NCI-H524 (cell line): ENCODE measurements at regions not wholly inside any gene's neighbourhood (a gene's known extent, or its start where the extent isn't known, plus 50 kb on each side); places are given as distances from the start of the nearest gene placed in this dataset.
"Not testable (repeated sequence)": the region's sequence is repeated elsewhere in the genome, so short reads cannot be mapped to it uniquely, and the experiment has no call there.

Experiments used
- DNase-seq, 2 experiments: peaks; one replicate each; lab custom pipeline; 2025; lab: John Stamatoyannopoulos, UW

DNA sequence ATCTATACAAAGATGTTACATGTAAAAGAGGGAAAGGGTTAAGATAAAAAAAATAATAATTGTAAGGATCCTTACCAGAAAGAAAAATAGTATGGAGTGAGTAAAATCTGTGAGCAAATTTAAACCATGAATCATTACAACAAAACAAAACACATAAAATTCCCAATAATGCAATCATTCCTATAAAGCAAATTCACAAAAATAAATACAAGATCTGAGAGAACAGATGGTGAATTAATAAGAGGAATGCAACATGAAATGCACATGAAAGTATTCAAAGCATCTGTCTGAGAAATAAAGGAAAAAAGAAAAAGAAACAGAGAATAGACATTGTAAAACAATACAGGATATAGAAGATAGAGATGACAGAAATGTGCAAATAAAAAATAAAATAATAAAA is 681.5 kb upstream of the KLHL1 start:
- no peak for DNase-seq

GRCh38 chr13:70788074-70788473 is 679.8 kb upstream of the KLHL1 start:
- DNase-seq: no peak

DNA sequence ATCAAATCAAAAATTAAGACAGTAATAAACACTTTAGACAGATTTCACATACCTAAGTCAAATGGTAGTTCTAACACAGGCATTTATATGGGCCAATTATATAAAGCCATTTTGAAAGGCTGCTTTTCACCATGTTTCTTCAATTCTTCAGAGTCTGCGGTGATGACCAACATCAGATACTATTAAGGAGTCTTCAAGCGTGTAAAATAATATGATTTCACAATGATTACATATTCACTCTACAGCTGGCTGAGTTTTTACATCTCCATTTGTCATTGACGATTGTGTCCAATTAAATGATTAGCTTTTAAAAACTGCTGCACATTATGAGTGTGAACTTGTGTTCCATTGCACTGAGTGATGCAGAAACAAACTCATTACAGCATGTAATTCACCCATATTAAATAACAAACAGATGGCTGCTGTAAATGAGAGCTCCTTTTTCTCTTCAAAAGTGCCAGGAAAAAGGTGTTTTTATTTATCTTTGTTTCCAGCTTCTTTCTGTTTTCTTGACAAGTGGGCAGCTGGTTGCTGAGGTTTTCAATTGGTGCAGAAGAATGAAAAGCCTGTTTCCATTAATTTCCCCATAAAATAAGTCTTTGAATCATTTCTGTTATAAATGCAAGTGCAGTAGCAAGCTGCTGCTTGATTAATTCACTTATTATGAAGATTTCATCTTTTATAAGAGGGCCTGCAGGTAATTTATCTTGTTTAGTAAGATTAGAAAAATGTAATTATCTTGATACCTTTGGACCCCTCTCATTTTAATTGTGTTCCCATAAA is 676.1 kb upstream of the KLHL1 start:
- peak; percentile 32 to 84 for DNase-seq

DNA sequence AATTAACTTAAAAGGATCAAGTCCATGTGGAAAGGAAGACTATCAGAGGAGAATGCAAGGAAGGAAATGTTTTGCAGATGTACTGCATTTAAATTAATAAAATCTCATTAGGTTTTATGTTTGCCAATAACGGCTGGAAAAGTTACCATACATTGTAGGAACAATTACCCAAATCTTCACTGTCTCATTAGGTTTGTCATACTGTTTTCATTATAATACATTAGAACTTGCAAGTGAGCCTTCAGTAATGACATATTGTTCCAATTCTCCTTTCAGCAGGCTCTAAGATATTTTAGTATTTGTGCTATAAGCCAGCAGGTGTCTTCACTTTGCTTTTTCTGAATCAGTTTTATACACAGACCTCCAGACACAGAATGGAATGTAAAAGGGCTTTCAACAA is 661.6 kb upstream of the KLHL1 start:
- no peak for DNase-seq

DNA sequence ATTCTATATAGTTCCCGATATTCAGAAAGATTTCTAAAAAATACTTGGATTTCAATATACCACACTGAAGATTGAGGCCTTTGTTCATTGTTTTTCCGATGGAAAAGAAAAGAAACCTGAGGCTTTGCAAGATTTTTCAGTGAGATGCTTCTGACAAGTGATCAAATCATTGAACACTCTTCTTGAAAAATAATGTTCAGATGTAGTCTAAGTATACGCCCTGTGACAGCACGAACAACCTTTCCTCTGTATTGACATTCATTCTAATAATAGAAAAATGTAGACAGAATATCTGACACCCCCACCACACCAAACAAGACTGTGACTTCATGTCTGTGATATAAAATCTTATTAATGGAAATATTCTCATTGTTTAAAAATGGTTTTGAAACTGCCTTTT is 650.7 kb upstream of the KLHL1 start:
- DNase-seq: no peak

DNA sequence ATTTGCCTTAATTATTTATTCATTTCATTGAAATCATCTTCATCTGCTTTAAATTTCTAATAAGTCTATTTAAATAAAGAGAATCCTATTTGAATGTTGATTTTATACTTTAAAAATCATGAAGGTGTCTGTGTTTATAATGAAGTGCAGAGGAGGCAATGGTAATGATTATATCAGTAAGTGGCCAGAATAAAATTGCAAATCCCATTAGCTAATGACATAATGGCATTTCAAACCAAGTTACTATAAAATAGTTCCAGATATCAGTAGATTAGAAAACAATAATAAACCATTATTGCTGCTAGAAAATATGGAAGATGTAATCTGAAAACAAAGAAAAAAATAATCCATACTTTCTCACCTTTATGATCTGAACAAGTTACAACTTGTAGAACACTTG is 647.8 kb upstream of the KLHL1 start:
- no peak for DNase-seq

GRCh38 chr13:70755456-70755855 is 647.2 kb upstream of the KLHL1 start:
- peak; percentile 82 to 95 for DNase-seq

DNA sequence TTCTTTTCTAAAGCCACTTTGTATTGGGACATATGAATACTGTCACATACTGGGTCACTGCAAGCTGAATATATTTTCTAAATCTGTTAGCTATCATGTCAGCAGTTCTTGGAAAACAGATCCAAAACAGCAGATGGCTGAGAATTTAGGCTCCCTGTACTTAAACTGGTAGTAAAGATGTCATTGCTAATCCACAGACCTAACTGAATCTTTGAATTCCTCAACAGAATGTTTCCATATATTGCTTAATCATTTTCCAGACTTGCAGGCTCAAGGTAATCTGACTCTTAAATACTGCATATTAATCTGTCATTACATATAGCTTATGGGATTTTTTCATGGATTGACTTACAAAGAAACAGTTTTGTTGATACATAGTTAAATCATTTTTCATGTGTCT is 639.0 kb upstream of the KLHL1 start:
- peak; percentile 80 to 96 for DNase-seq

GRCh38 chr13:70746469-70746868 is 638.2 kb upstream of the KLHL1 start:
- DNase-seq: not testable (repeated sequence)

DNA sequence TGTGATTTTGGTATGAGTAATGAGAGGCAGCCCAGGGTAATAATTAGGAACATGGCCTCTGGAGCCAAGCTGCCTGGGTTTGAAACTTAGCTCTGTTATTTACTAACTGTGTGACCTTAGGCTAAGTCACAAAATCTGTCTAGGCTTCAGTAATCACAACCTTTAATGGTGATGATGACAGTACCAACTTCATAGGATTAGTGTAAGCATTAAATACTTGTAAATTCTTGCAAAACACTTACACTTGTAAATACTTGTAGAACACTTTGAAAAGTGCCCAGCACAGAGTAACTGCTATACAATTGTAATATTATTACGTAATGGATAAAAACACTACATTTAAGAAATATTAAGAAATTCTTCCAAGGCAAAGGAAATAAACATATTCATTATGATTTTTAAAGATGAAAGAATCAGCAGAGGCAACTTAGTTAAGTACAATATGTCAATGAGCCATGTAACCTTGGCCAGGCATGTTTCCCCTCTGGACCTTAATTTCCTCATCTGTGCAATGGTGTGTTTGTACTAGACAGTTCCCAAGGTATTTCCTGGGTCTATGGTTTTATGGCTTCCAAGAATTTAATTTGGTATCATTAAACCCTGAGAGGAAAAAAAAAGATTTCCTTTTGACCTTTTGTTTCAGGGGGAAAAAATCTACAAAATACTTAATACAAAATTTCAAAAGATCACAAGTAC is 628.5 kb upstream of the KLHL1 start:
- DNase-seq: no peak

GRCh38 chr13:70732611-70733010 is 624.4 kb upstream of the KLHL1 start:
- DNase-seq: peak in 1 of 2 experiments; percentile 13

GRCh38 chr13:70729369-70729768 is 621.1 kb upstream of the KLHL1 start:
- peak; percentile 81 to 95 for DNase-seq

GRCh38 chr13:70723732-70724131 is 615.5 kb upstream of the KLHL1 start:
- DNase-seq: peak; percentile 40 to 69

- no peak for DNase-seq
Measured at GRCh38 chr13:70720386-70720785, 612.1 kb upstream of the KLHL1 start.

DNA sequence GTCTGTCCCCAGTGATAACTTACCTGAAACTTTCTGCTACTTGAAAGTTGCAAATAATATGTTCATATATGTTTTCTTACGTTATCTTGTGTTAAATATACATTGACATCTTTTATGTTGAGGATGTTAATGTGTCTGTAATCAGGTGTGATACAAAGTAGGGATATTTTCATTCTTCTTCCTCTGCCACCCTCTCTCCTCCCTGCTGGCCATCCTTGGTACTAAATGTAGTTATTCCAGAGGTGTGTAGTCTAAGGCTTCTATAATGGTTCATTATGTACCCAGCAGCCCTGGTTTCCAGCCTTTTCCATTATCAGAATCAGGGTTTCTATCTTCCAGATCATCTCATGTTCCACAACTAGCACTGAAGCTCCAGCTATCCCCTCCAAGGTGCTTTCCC is 606.7 kb upstream of the KLHL1 start:
- DNase-seq: no peak

DNA sequence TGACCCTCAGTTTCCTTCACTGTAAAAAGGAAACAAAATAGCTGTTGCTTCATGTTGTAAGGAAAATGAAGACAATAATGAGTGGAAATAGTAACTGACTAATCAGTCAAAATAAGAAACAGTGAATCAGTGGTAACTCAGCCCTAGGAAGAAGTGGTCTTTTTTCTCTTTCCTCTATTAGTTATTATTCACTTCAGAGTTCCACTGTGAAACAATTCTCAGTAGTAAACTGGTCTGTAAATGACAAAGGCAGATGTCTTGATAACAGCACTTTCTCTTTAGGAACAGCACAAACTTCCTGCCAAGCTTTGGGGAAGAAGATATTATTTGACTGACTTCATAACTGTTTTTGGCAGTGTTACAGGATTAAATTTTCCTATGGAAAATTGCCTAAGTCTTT is 600.5 kb upstream of the KLHL1 start:
- no peak for DNase-seq

GRCh38 chr13:70703755-70704154 is 595.5 kb upstream of the KLHL1 start:
- DNase-seq: no peak

- no peak for DNase-seq
Measured at GRCh38 chr13:70694996-70695715, 586.9 kb upstream of the KLHL1 start.

DNA sequence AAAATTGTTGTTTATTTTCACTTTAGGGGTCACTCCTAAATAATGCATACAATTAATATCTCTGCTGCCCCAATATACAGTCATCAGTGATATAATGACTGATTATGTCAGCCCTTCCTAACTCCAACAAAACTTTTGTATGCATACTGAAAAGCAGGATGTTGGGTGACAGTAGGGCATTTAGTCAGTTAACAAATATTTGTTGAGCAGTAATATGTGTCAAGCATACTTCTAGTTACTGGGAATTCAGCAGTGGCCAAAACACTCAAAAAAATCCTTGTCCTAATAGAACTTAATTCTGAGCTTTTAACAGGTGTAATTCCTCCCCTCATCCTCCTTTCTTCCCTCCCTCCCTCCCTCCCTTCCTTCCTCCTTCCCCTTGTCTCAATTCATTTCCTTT is 560.7 kb upstream of the KLHL1 start:
- no peak for DNase-seq

DNA sequence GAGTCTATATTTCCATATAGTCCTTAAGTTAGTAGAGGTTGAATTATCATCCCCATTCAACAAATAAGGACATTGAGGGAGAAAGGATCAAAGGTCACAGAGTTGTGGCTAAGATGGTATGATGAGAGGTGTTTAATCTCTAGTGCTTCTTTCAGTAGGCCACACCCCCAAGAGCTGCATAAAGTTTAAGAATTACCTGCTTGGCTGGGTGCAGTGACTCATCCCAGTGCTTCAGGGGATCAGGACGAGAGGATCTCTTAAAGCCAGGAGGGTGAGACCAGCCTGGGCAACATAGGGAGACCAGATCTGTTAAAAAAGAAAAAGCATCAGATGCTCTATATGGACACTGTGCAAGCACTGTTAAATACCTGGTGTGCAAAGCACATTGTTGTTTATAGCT is 560.0 kb upstream of the KLHL1 start:
- peak in 1 of 2 experiments; percentile 1 for DNase-seq

- no peak for DNase-seq
Measured at GRCh38 chr13:70666883-70667556, 558.8 kb upstream of the KLHL1 start.

DNA sequence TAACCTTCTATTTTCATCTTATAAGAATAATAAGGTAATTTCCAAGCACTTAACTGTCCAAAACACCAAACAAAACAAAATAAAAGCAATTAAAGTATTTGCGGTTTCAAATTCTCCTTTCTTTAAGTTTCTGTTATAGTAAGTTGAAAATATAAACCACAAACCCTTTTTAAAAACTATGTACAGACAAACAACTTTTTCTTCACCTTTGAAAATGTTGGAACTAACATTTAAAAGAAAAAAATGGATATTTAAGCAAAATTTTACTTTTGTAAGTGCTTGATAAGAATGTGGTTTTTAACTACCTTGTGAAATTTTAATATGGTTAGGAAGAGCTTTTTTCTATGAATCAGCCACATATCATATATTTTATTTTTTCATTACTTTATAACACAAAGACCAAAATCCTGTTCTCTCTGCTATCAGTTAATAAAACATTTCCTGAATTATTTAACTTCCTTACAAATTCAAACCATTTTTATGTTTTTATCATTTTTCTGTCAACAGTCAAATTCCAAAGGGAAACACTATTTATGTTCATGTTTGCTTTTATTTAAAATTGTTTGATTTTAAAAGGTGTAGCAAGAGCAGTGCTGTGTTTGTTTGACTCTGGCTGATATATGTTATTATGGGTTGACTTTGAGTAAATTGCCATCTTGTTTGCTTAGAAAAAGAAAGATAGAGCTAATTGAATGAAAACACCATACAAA is 554.1 kb upstream of the KLHL1 start:
- no peak for DNase-seq
